K562 (cell line): ENCODE measurements at regions not wholly inside any gene's neighbourhood (a gene's known extent, or its start where the extent isn't known, plus 50 kb on each side); places are given as distances from the start of the nearest gene placed in this dataset.

Experiments used
- ATF7 ChIP-seq: fragments of 450-650 bp; IDR thresholded peaks from 2 replicates; pipeline ENCODE4 v1.7.1; 2014; ENCODE audit warnings: mild to moderate bottlenecking, moderate library complexity
- CREB1 ChIP-seq, 2 experiments: sonication (generic) in 1 of 2; formaldehyde crosslinking in 1 of 2; IDR thresholded peaks; 2 replicates each; pipeline versions ENCODE4 v1.6.1 to v1.8.0; 2012 to 2022; ENCODE audit warnings: inconsistent platforms in 1 of 2, mild to moderate bottlenecking in 1 of 2, missing genetic modification reagents in 1 of 2, moderate library complexity in 1 of 2
- HNRNPUL1 ChIP-seq: fragments of 200-400 bp; formaldehyde crosslinking; IDR thresholded peaks from 2 replicates; pipeline ENCODE4 v1.6.1; 2017; ENCODE audit warnings: low read length
- RAD21 ChIP-seq, 2 experiments: fragments of 250-450 bp in 1 of 2; fragments of 450-650 bp in 1 of 2; sonication (Bioruptor Pico) in 1 of 2; formaldehyde crosslinking in 1 of 2; IDR thresholded peaks in 1 of 2; conservative IDR thresholded peaks in 1 of 2; 2 replicates each; pipeline versions ENCODE4 v1.4.0 to v1.8.0; 2020 to 2022; ENCODE audit warnings: mild to moderate bottlenecking in 2 of 2, moderate library complexity in 1 of 2
- SMC3 ChIP-seq: conservative IDR thresholded peaks from 2 replicates; pipeline ENCODE4 v1.6.1; 2011; ENCODE audit warnings: low read depth, low read length, improper control_type of control experiment; ENCODE audit not compliant: insufficient read depth
- TRIM24 ChIP-seq, 2 experiments: fragments of 450-650 bp; IDR thresholded peaks; 2 replicates each; pipeline ENCODE4 v1.6.1; 2016
- ZNF316 ChIP-seq: fragments of 450-650 bp; IDR thresholded peaks from 2 replicates; pipeline ENCODE4 v1.6.1; 2016
- ZSCAN32 ChIP-seq: fragments of 450-650 bp; formaldehyde crosslinking; IDR thresholded peaks from 2 replicates; pipeline ENCODE4 v1.4.0; 2020; ENCODE audit warnings: mild to moderate bottlenecking, moderate library complexity
- TF ChIP-seq, protein P1 (sequence below): fragments of 200-800 bp; sonication (Bioruptor generic); IDR thresholded peaks from 2 replicates; pipeline ENCODE4 v1.6.1; 2016; ENCODE audit warnings: missing genetic modification characterization, missing compliant biosample characterization
- TF ChIP-seq, protein P2 (sequence below), 3 experiments: IDR thresholded peaks in 2 of 3; conservative IDR thresholded peaks in 1 of 3; 2 replicates each; pipeline ENCODE4 v1.5.1; 2011 to 2012; ENCODE audit warnings: low read length in 3 of 3, mild to moderate bottlenecking in 3 of 3, control low read depth in 2 of 3, improper control_type of control experiment in 1 of 3, inconsistent platforms in 1 of 3, low read depth in 1 of 3, mixed read lengths in 1 of 3, moderate library complexity in 1 of 3; ENCODE audit not compliant: insufficient read depth in 2 of 3
- TF ChIP-seq, protein P3 (sequence below): sonication (generic); formaldehyde crosslinking; IDR thresholded peaks from 2 replicates; pipeline ENCODE4 v1.8.1; 2023; ENCODE audit warnings: mild to moderate bottlenecking, missing genetic modification reagents
- TF ChIP-seq, protein P4 (sequence below), 2 experiments: fragments of 450-650 bp; conservative IDR thresholded peaks; 2 replicates each; pipeline ENCODE4 v1.6.1; 2017; ENCODE audit warnings: mild to moderate bottlenecking in 2 of 2, moderate library complexity in 2 of 2

DNA sequence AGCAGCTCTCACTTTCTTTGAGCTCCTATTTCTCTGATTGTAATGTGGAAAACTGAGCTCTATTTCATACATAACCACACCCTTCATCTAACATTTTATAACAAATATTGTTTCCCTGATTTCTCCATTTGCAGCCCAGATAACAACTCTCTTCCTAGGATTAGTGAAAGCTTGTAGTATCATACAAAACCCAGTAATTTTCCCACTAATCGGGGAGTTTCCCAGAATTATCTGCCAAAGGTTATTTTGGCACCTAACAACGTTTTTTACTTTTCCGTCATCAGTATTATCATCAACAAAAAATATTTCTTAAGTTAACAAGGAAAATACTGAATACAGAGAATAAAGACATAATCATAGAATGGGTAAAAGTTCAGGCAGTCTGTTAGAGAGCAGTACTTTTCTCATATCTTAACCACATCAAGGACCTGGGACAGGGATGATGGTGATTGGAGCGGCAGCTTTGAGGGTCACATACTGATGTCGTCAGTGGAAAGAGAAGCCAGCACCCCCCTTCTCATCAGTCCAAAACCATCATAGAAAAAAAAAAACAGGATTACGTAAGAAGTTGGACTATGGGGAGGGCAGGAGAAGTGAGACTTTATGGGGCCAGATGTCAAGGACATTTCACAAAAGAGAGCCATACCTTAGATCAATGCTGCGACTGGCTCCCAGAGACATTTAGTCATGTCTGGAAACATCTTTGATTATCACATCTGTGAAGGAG lies 166.1 kb upstream of the TNFAIP3 start:
- TF ChIP-seq TRIM24 (IDR thresholded peaks at IDR 0.05) (no peak), ZSCAN32 (CRISPR knock-in tag) (no peak), CREB1 (IDR thresholded peaks at IDR 0.05) (no peak), CREB1 (CRISPR knock-in tag; IDR thresholded peaks at IDR 0.05) (no peak), ATF7 (no peak), HNRNPUL1 (no peak), SMC3 (no peak), ZNF316 (no peak), RAD21 (CRISPR knock-in tag; conservative IDR thresholded peaks at IDR 0.05 in 1 of 2, IDR thresholded peaks at IDR 0.05 in 1 of 2) (no peak)
- TF ChIP-seq, protein P1, sequence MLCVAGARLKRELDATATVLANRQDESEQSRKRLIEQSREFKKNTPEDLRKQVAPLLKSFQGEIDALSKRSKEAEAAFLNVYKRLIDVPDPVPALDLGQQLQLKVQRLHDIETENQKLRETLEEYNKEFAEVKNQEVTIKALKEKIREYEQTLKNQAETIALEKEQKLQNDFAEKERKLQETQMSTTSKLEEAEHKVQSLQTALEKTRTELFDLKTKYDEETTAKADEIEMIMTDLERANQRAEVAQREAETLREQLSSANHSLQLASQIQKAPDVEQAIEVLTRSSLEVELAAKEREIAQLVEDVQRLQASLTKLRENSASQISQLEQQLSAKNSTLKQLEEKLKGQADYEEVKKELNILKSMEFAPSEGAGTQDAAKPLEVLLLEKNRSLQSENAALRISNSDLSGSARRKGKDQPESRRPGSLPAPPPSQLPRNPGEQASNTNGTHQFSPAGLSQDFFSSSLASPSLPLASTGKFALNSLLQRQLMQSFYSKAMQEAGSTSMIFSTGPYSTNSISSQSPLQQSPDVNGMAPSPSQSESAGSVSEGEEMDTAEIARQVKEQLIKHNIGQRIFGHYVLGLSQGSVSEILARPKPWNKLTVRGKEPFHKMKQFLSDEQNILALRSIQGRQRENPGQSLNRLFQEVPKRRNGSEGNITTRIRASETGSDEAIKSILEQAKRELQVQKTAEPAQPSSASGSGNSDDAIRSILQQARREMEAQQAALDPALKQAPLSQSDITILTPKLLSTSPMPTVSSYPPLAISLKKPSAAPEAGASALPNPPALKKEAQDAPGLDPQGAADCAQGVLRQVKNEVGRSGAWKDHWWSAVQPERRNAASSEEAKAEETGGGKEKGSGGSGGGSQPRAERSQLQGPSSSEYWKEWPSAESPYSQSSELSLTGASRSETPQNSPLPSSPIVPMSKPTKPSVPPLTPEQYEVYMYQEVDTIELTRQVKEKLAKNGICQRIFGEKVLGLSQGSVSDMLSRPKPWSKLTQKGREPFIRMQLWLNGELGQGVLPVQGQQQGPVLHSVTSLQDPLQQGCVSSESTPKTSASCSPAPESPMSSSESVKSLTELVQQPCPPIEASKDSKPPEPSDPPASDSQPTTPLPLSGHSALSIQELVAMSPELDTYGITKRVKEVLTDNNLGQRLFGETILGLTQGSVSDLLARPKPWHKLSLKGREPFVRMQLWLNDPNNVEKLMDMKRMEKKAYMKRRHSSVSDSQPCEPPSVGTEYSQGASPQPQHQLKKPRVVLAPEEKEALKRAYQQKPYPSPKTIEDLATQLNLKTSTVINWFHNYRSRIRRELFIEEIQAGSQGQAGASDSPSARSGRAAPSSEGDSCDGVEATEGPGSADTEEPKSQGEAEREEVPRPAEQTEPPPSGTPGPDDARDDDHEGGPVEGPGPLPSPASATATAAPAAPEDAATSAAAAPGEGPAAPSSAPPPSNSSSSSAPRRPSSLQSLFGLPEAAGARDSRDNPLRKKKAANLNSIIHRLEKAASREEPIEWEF, result no peak
- TF ChIP-seq, protein P2, sequence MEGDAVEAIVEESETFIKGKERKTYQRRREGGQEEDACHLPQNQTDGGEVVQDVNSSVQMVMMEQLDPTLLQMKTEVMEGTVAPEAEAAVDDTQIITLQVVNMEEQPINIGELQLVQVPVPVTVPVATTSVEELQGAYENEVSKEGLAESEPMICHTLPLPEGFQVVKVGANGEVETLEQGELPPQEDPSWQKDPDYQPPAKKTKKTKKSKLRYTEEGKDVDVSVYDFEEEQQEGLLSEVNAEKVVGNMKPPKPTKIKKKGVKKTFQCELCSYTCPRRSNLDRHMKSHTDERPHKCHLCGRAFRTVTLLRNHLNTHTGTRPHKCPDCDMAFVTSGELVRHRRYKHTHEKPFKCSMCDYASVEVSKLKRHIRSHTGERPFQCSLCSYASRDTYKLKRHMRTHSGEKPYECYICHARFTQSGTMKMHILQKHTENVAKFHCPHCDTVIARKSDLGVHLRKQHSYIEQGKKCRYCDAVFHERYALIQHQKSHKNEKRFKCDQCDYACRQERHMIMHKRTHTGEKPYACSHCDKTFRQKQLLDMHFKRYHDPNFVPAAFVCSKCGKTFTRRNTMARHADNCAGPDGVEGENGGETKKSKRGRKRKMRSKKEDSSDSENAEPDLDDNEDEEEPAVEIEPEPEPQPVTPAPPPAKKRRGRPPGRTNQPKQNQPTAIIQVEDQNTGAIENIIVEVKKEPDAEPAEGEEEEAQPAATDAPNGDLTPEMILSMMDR (IDR thresholded peaks at IDR 0.05 in 2 of 3, conservative IDR thresholded peaks at IDR 0.05 in 1 of 3; ENCODE audit: insufficient read depth in 2 of 3, low read depth in 1 of 3, low read length in 3 of 3), result no peak
- TF ChIP-seq, protein P3, sequence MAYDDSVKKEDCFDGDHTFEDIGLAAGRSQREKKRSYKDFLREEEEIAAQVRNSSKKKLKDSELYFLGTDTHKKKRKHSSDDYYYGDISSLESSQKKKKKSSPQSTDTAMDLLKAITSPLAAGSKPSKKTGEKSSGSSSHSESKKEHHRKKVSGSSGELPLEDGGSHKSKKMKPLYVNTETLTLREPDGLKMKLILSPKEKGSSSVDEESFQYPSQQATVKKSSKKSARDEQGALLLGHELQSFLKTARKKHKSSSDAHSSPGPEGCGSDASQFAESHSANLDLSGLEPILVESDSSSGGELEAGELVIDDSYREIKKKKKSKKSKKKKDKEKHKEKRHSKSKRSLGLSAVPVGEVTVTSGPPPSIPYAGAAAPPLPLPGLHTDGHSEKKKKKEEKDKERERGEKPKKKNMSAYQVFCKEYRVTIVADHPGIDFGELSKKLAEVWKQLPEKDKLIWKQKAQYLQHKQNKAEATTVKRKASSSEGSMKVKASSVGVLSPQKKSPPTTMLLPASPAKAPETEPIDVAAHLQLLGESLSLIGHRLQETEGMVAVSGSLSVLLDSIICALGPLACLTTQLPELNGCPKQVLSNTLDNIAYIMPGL (CRISPR knock-in tag), result no peak
- TF ChIP-seq, protein P4, sequence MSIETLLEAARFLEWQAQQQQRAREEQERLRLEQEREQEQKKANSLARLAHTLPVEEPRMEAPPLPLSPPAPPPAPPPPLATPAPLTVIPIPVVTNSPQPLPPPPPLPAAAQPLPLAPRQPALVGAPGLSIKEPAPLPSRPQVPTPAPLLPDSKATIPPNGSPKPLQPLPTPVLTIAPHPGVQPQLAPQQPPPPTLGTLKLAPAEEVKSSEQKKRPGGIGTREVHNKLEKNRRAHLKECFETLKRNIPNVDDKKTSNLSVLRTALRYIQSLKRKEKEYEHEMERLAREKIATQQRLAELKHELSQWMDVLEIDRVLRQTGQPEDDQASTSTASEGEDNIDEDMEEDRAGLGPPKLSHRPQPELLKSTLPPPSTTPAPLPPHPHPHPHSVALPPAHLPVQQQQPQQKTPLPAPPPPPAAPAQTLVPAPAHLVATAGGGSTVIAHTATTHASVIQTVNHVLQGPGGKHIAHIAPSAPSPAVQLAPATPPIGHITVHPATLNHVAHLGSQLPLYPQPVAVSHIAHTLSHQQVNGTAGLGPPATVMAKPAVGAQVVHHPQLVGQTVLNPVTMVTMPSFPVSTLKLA (conservative IDR thresholded peaks at IDR 0.05), result no peak
